HEK293 (cell line): ENCODE measurements at regions not wholly inside any gene's neighbourhood (a gene's known extent, or its start where the extent isn't known, plus 50 kb on each side); places are given as distances from the start of the nearest gene placed in this dataset.

Source experiments
- CTCF ChIA-PET: fragments of 350-600 bp; formaldehyde crosslinking; extraction: SDS; loops from one replicate; lab custom pipeline; 2021; ENCODE audit warnings: antibody characterized with exemption; lab: Yijun Ruan, JAX
- POLR2A ChIA-PET: fragments of 300-600 bp; formaldehyde crosslinking; extraction: SDS; loops from one replicate; lab custom pipeline; 2020; ENCODE audit warnings: antibody characterized with exemption, inconsistent platforms; lab: Yijun Ruan, JAX
- H3K27ac ChIP-seq: fragments of 200-500 bp; sonication (Bioruptor generic); 2 replicates; pipeline ENCODE4 v1.5.1; 2014; ENCODE audit warnings: low read depth, low read length, control low read depth, inconsistent platforms; ENCODE audit errors: extremely low read depth
- H3K36me3 ChIP-seq, 2 experiments: fragments of 200-500 bp in 1 of 2; sonication (Bioruptor generic) in 1 of 2; 1 replicate in 1 of 2; 2 replicates in 1 of 2; pipeline ENCODE4 v1.5.1; 2014 to 2017; ENCODE audit warnings: inconsistent platforms in 2 of 2, low read length in 2 of 2; ENCODE audit not compliant: control insufficient read depth in 2 of 2, insufficient read depth in 1 of 2
- H3K4me1 ChIP-seq: fragments of 200-500 bp; sonication (Bioruptor generic); 2 replicates; pipeline ENCODE4 v1.5.1; 2014; ENCODE audit warnings: mild to moderate bottlenecking, low read length, inconsistent platforms; ENCODE audit not compliant: control insufficient read depth, insufficient read depth
- H3K4me3 ChIP-seq: 2 replicates; pipeline ENCODE4 v1.5.1; 2011; ENCODE audit warnings: low read depth, mild to moderate bottlenecking, control low read depth, low read length, moderate library complexity
- H3K9me3 ChIP-seq: fragments of 200-500 bp; sonication (Bioruptor generic); 2 replicates; pipeline ENCODE4 v1.5.1; 2014; ENCODE audit warnings: low read depth, low read length, inconsistent platforms; ENCODE audit not compliant: control insufficient read depth, insufficient read depth
- BCL11A ChIP-seq: fragments of 450-650 bp; formaldehyde crosslinking; IDR thresholded peaks from 2 replicates; pipeline ENCODE4 v1.5.1; 2016; ENCODE audit warnings: low read depth, missing biosample characterization, missing genetic modification characterization
- HIC1 ChIP-seq: fragments of 450-650 bp; formaldehyde crosslinking; IDR thresholded peaks from 2 replicates; pipeline ENCODE4 v1.5.1; 2016; ENCODE audit warnings: missing biosample characterization, missing genetic modification characterization
- KLF1 ChIP-seq: fragments of 450-650 bp; formaldehyde crosslinking; IDR thresholded peaks from 2 replicates; pipeline ENCODE4 v1.5.1; 2016; ENCODE audit warnings: missing biosample characterization, missing genetic modification characterization
- OSR2 ChIP-seq: fragments of 450-650 bp; formaldehyde crosslinking; IDR thresholded peaks from 2 replicates; pipeline ENCODE4 v1.5.1; 2016; ENCODE audit warnings: missing biosample characterization, missing genetic modification characterization
- SCRT1 ChIP-seq: fragments of 450-650 bp; formaldehyde crosslinking; IDR thresholded peaks from 2 replicates; pipeline ENCODE4 v1.5.1; 2016; ENCODE audit warnings: missing biosample characterization, missing genetic modification characterization, borderline replicate concordance
- WT1 ChIP-seq: fragments of 450-650 bp; formaldehyde crosslinking; IDR thresholded peaks from 2 replicates; pipeline ENCODE4 v1.5.1; 2016; ENCODE audit warnings: missing biosample characterization, missing genetic modification characterization
- ZNF274 ChIP-seq, 2 experiments: fragments of 200-500 bp in 1 of 2; fragments of 450-650 bp in 1 of 2; sonication (Bioruptor generic) in 1 of 2; formaldehyde crosslinking in 1 of 2; IDR thresholded peaks; 2 replicates each; pipeline versions ENCODE4 v1.5.1 to v1.6.1; 2014 to 2016; ENCODE audit warnings: borderline replicate concordance in 1 of 2, inconsistent platforms in 1 of 2, low read length in 1 of 2, missing biosample characterization in 1 of 2, missing genetic modification characterization in 1 of 2
- ZNF311 ChIP-seq: fragments of 450-650 bp; formaldehyde crosslinking; IDR thresholded peaks from 2 replicates; pipeline ENCODE4 v1.5.1; 2017; ENCODE audit warnings: missing biosample characterization, missing genetic modification characterization, borderline replicate concordance
- ZNF324 ChIP-seq: fragments of 450-650 bp; formaldehyde crosslinking; IDR thresholded peaks from 2 replicates; pipeline ENCODE4 v1.5.1; 2016; ENCODE audit warnings: missing biosample characterization, missing genetic modification characterization
- ZNF335 ChIP-seq: fragments of 450-650 bp; formaldehyde crosslinking; conservative IDR thresholded peaks from 2 replicates; pipeline ENCODE4 v1.5.1; 2016; ENCODE audit warnings: missing biosample characterization, missing genetic modification characterization
- ZNF449 ChIP-seq: fragments of 450-650 bp; formaldehyde crosslinking; IDR thresholded peaks from 2 replicates; pipeline ENCODE4 v1.5.1; 2017; ENCODE audit warnings: missing biosample characterization, mild to moderate bottlenecking, missing genetic modification characterization, moderate library complexity
- ZNF530 ChIP-seq: fragments of 450-650 bp; formaldehyde crosslinking; IDR thresholded peaks from 2 replicates; pipeline ENCODE4 v1.5.1; 2016; ENCODE audit warnings: low read depth, missing biosample characterization, missing genetic modification characterization
- ZNF677 ChIP-seq: fragments of 450-650 bp; IDR thresholded peaks from 2 replicates; pipeline ENCODE4 v1.5.0; 2018; ENCODE audit warnings: missing biosample characterization, mild to moderate bottlenecking, missing genetic modification characterization, moderate library complexity
- ZNF768 ChIP-seq: fragments of 450-650 bp; formaldehyde crosslinking; IDR thresholded peaks from 2 replicates; pipeline ENCODE4 v1.5.1; 2018; ENCODE audit warnings: missing biosample characterization, mild to moderate bottlenecking, missing genetic modification characterization
- ZNF776 ChIP-seq: fragments of 450-650 bp; formaldehyde crosslinking; IDR thresholded peaks from 2 replicates; pipeline ENCODE4 v1.5.0; 2017; ENCODE audit warnings: missing biosample characterization, missing genetic modification characterization, borderline replicate concordance
- ZNF777 ChIP-seq: fragments of 450-650 bp; formaldehyde crosslinking; IDR thresholded peaks from 2 replicates; pipeline ENCODE4 v1.5.1; 2017; ENCODE audit warnings: missing biosample characterization, missing genetic modification characterization, borderline replicate concordance
- TF ChIP-seq, protein P1 (sequence below): fragments of 450-650 bp; formaldehyde crosslinking; IDR thresholded peaks from 2 replicates; pipeline ENCODE4 v1.5.1; 2016; ENCODE audit warnings: missing biosample characterization, missing genetic modification characterization, borderline replicate concordance
- TF ChIP-seq, protein P2 (sequence below): fragments of 450-650 bp; formaldehyde crosslinking; IDR thresholded peaks from 2 replicates; pipeline ENCODE4 v1.5.1; 2016; ENCODE audit warnings: missing biosample characterization, missing genetic modification characterization
- TF ChIP-seq, protein P3 (sequence below): fragments of 450-650 bp; formaldehyde crosslinking; IDR thresholded peaks from 2 replicates; pipeline ENCODE4 v1.5.1; 2016; ENCODE audit warnings: missing biosample characterization, missing genetic modification characterization

GRCh38 chr10:60621018-60621417 is 157.3 kb upstream of the CDK1 start:
- Histone ChIP-seq H3K27ac (no peak overlapping the region), H3K4me1 (no peaks in the 10 kb centered on the region), H3K36me3 (no peaks in the 10 kb centered on the region)
- TF ChIP-seq ZNF768 (tag by site-specific recombination) (no peak), ZNF776 (tag by site-specific recombination) (no peak), ZNF335 (tag by site-specific recombination) (no peak), WT1 (tag by site-specific recombination) (no peak), ZNF777 (tag by site-specific recombination) (no peak), ZNF324 (tag by site-specific recombination) (no peak), ZNF530 (tag by site-specific recombination) (no peak), ZNF449 (no peak), OSR2 (tag by site-specific recombination) (no peak), ZNF311 (tag by site-specific recombination) (no peak), KLF1 (tag by site-specific recombination) (no peak), ZNF274 (IDR thresholded peaks at IDR 0.05; ENCODE audit: low read length) (no peak), ZNF274 (tag by site-specific recombination; IDR thresholded peaks at IDR 0.05; ENCODE audit: borderline replicate concordance) (no peak), ZNF677 (tag by site-specific recombination) (no peak), BCL11A (no peak), HIC1 (tag by site-specific recombination) (no peak), SCRT1 (tag by site-specific recombination) (no peak)
- TF ChIP-seq, protein P1, sequence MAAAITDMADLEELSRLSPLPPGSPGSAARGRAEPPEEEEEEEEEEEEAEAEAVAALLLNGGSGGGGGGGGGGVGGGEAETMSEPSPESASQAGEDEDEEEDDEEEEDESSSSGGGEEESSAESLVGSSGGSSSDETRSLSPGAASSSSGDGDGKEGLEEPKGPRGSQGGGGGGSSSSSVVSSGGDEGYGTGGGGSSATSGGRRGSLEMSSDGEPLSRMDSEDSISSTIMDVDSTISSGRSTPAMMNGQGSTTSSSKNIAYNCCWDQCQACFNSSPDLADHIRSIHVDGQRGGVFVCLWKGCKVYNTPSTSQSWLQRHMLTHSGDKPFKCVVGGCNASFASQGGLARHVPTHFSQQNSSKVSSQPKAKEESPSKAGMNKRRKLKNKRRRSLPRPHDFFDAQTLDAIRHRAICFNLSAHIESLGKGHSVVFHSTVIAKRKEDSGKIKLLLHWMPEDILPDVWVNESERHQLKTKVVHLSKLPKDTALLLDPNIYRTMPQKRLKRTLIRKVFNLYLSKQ, result no peak
- TF ChIP-seq, protein P2, sequence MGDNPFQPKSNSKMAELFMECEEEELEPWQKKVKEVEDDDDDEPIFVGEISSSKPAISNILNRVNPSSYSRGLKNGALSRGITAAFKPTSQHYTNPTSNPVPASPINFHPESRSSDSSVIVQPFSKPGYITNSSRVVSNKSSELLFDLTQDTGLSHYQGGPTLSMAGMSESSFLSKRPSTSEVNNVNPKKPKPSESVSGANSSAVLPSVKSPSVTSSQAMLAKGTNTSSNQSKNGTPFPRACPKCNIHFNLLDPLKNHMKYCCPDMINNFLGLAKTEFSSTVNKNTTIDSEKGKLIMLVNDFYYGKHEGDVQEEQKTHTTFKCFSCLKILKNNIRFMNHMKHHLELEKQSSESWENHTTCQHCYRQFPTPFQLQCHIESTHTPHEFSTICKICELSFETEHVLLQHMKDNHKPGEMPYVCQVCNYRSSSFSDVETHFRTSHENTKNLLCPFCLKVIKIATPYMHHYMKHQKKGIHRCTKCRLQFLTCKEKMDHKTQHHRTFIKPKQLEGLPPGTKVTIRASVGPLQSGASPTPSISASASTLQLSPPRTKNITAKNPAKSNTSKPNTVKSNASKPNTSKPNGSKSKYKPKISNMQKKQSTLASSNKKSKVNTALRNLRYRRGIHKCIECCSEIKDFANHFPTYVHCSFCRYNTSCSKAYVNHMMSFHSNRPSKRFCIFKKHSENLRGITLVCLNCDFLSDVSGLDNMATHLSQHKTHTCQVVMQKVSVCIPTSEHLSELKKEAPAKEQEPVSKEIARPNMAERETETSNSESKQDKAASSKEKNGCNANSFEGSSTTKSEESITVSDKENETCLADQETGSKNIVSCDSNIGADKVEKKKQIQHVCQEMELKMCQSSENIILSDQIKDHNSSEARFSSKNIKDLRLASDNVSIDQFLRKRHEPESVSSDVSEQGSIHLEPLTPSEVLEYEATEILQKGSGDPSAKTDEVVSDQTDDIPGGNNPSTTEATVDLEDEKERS, result no peak
- TF ChIP-seq, protein P3, sequence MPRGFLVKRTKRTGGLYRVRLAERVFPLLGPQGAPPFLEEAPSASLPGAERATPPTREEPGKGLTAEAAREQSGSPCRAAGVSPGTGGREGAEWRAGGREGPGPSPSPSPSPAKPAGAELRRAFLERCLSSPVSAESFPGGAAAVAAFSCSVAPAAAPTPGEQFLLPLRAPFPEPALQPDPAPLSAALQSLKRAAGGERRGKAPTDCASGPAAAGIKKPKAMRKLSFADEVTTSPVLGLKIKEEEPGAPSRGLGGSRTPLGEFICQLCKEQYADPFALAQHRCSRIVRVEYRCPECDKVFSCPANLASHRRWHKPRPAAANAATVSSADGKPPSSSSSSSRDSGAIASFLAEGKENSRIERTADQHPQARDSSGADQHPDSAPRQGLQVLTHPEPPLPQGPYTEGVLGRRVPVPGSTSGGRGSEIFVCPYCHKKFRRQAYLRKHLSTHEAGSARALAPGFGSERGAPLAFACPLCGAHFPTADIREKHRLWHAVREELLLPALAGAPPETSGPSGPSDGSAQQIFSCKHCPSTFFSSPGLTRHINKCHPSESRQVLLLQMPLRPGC (tag by site-specific recombination), result no peak
- TF ChIP-seq, all 188 proteins: peak for 0
- ChIA-PET CTCF (interaction anchor here (0.6 kb wide), 1 partner anchor 73 kb away, joined by 3 read pairs; no protein-coding TSS in a partner anchor), POLR2A (no interaction called here)
- no peaks in the 10 kb centered on the region for H3K9me3 ChIP-seq
- no peak overlapping the region for H3K4me3 ChIP-seq
